Neural progenitor cell (in vitro differentiated cells): ENCODE measurements at regions not wholly inside any gene's neighbourhood (a gene's known extent, or its start where the extent isn't known, plus 50 kb on each side); places are given as distances from the start of the nearest gene placed in this dataset.

ENCODE experiments used
- DNase-seq: peaks from one replicate; pipeline ENCODE4 v3.0.0-alpha.2; 2016; ENCODE audit warnings: low spot score
- H2AFZ ChIP-seq: fragments of 200-600 bp; sonication (generic); replicated peaks from 2 replicates; pipeline ENCODE4 v1.6.1; 2016; ENCODE audit warnings: antibody characterized with exemption
- H3F3A ChIP-seq: fragments of 200-600 bp; sonication (generic); 2 replicates; pipeline ENCODE4 v1.6.1; 2016; ENCODE audit warnings: antibody characterized with exemption, low read depth
- H3K27ac ChIP-seq: fragments of 200-600 bp; sonication (generic); 2 replicates; pipeline ENCODE4 v1.5.1; 2016; ENCODE audit warnings: mild to moderate bottlenecking
- H3K27me3 ChIP-seq: fragments of 200-600 bp; sonication (generic); 2 replicates; pipeline ENCODE4 v1.6.1; 2016; ENCODE audit warnings: mild to moderate bottlenecking, moderate library complexity
- H3K36me3 ChIP-seq: fragments of 200-600 bp; sonication (generic); 2 replicates; pipeline ENCODE4 v1.5.1; 2016
- H3K4me1 ChIP-seq: fragments of 200-600 bp; sonication (generic); 2 replicates; pipeline ENCODE4 v1.6.1; 2016; ENCODE audit warnings: mixed run types
- H3K4me2 ChIP-seq: fragments of 200-600 bp; sonication (generic); 2 replicates; pipeline ENCODE4 v1.6.1; 2016
- H3K4me3 ChIP-seq: fragments of 200-600 bp; sonication (generic); 2 replicates; pipeline ENCODE4 v1.5.1; 2016
- H3K79me2 ChIP-seq: fragments of 200-600 bp; sonication (generic); 2 replicates; pipeline ENCODE4 v1.6.1; 2016; ENCODE audit warnings: low read depth
- H3K9ac ChIP-seq: fragments of 200-600 bp; sonication (generic); 2 replicates; pipeline ENCODE4 v1.6.1; 2016
- H3K9me3 ChIP-seq: fragments of 200-600 bp; sonication (generic); 2 replicates; pipeline ENCODE4 v1.5.1; 2016; ENCODE audit warnings: low read depth
- H4K20me1 ChIP-seq: fragments of 200-600 bp; sonication (generic); 2 replicates; pipeline ENCODE4 v1.6.1; 2016; ENCODE audit warnings: low read depth
- H3K27ac Mint-ChIP-seq: 3 replicates; pipeline ENCODE4 v1.8.0; 2021; ENCODE audit warnings: mixed read lengths
- H3K27me3 Mint-ChIP-seq: 2 replicates; pipeline ENCODE4 v1.8.0; 2022; ENCODE audit warnings: low read depth, mild to moderate bottlenecking, inconsistent platforms, moderate library complexity, mixed read lengths; ENCODE audit not compliant: insufficient read depth
- H3K36me3 Mint-ChIP-seq: 3 replicates; pipeline ENCODE4 v1.8.0; 2021; ENCODE audit warnings: mixed read lengths
- H3K4me1 Mint-ChIP-seq: 3 replicates; pipeline ENCODE4 v1.8.0; 2021; ENCODE audit warnings: mixed read lengths
- H3K4me3 Mint-ChIP-seq: 3 replicates; pipeline ENCODE4 v1.8.0; 2021; ENCODE audit warnings: mild to moderate bottlenecking, moderate library complexity, mixed read lengths
- H3K9me3 Mint-ChIP-seq: 3 replicates; pipeline ENCODE4 v1.8.0; 2020; ENCODE audit warnings: mixed read lengths
- CTCF ChIP-seq: fragments of 200-600 bp; sonication (generic); IDR thresholded peaks from 2 replicates; pipeline ENCODE4 v1.5.1; 2017; ENCODE audit warnings: antibody characterized with exemption, mild to moderate bottlenecking
- EZH2 ChIP-seq: fragments of 200-600 bp; sonication (generic); IDR thresholded peaks from 2 replicates; pipeline ENCODE4 v1.6.1; 2017; ENCODE audit warnings: antibody characterized with exemption, mild to moderate bottlenecking, moderate library complexity
- EZH2phosphoT487 ChIP-seq: fragments of 200-600 bp; sonication (generic); IDR thresholded peaks from 2 replicates; pipeline ENCODE4 v1.6.1; 2017; ENCODE audit warnings: antibody characterized with exemption

- Histone ChIP-seq H3K9me3 (no peaks in the 10 kb centered on the region), H3K4me1 (peaks cover 16% of the 10 kb centered on the region), H3K4me3 (no peak overlapping the region), H4K20me1 (peaks cover 8% of the 10 kb centered on the region), H3F3A (no peaks in the 10 kb centered on the region), H3K9ac (no peak overlapping the region), H3K27me3 (no peaks in the 10 kb centered on the region), H2AFZ (no peak overlapping the region), H3K36me3 (no peaks in the 10 kb centered on the region), H3K27ac (no peak overlapping the region), H3K79me2 (no peaks in the 10 kb centered on the region), H3K4me2 (no peak overlapping the region)
- Mint-ChIP-seq H3K27me3 (peaks cover 1% of the 10 kb centered on the region), H3K9me3 (peaks cover 1% of the 10 kb centered on the region), H3K4me1 (peaks cover 12% of the 10 kb centered on the region), H3K4me3 (no peak overlapping the region), H3K36me3 (no peaks in the 10 kb centered on the region), H3K27ac (no peak overlapping the region)
- DNase-seq: no peak
- TF ChIP-seq EZH2: no peak
- no peak for TF ChIP-seq EZH2phosphoT487
- no peak for TF ChIP-seq CTCF
Measured at GRCh38 chr22:48530666-48531065, 1297.0 kb downstream of the BRD1 start.

- H3K9ac ChIP-seq: no peak overlapping the region
- no peak overlapping the region for H3K4me2 ChIP-seq
- H3F3A ChIP-seq: no peaks in the 10 kb centered on the region
- no peaks in the 10 kb centered on the region for H3K27me3 ChIP-seq
- no peak overlapping the region for H3K4me3 ChIP-seq
- peaks cover 2% of the 10 kb centered on the region for H3K9me3 Mint-ChIP-seq
- no peak overlapping the region for H3K27ac ChIP-seq
- H3K79me2 ChIP-seq: no peaks in the 10 kb centered on the region
- H3K4me1 Mint-ChIP-seq: peaks cover 12% of the 10 kb centered on the region
- H3K36me3 ChIP-seq: no peaks in the 10 kb centered on the region
- no peak overlapping the region for H3K4me3 Mint-ChIP-seq
- TF ChIP-seq EZH2phosphoT487 (no peak), EZH2 (no peak), CTCF (no peak)
- H4K20me1 ChIP-seq: peaks cover 8% of the 10 kb centered on the region
- H2AFZ ChIP-seq: no peak overlapping the region
- peak overlapping the region; percentile 61 for H3K27ac Mint-ChIP-seq
- no peaks in the 10 kb centered on the region for H3K9me3 ChIP-seq
- H3K36me3 Mint-ChIP-seq: no peaks in the 10 kb centered on the region
- H3K27me3 Mint-ChIP-seq: peaks cover 3% of the 10 kb centered on the region
- H3K4me1 ChIP-seq: peaks cover 16% of the 10 kb centered on the region
- DNase-seq: no peak
Measured at GRCh38 chr22:48528221-48528915, 1299.3 kb downstream of the BRD1 start.

- no peak for DNase-seq
- Histone ChIP-seq H3K36me3 (no peaks in the 10 kb centered on the region), H3K4me2 (no peak overlapping the region), H3K9me3 (no peaks in the 10 kb centered on the region), H3K9ac (no peak overlapping the region), H3K27me3 (no peaks in the 10 kb centered on the region), H3K27ac (no peak overlapping the region), H3K4me1 (no peaks in the 10 kb centered on the region), H3F3A (no peaks in the 10 kb centered on the region), H3K4me3 (no peak overlapping the region), H4K20me1 (no peaks in the 10 kb centered on the region), H3K79me2 (no peaks in the 10 kb centered on the region), H2AFZ (no peak overlapping the region)
- Mint-ChIP-seq H3K36me3 (no peaks in the 10 kb centered on the region), H3K9me3 (peaks cover 2% of the 10 kb centered on the region), H3K27me3 (peaks cover 6% of the 10 kb centered on the region), H3K4me3 (no peak overlapping the region), H3K4me1 (peaks cover 31% of the 10 kb centered on the region), H3K27ac (no peak overlapping the region)
- TF ChIP-seq EZH2: no peak
- TF ChIP-seq EZH2phosphoT487: no peak
- TF ChIP-seq CTCF: no peak
Measured at GRCh38 chr22:48523761-48524160, 1303.9 kb downstream of the BRD1 start.
